IMR-90 (cell line): ENCODE measurements at regions not wholly inside any gene's neighbourhood (a gene's known extent, or its start where the extent isn't known, plus 50 kb on each side); places are given as distances from the start of the nearest gene placed in this dataset.

Experiments
- ATAC-seq: fragments of 200-7000 bp; cut with Tn5 transposase; 2 replicates; pipeline ENCODE4 v1.9.1; 2020; ENCODE audit warnings: low read depth, mild to moderate bottlenecking, moderate library complexity
- BruUV-seq: library from RNA; stranded (reverse); fragments of 400-500 nt; replicated peaks from 2 replicates; lab custom pipeline; 2021; lab: Mats Ljungman, UMichigan
- CTCF ChIA-PET: fragments of 300-600 bp; formaldehyde crosslinking; extraction: SDS; loops from one replicate; lab custom pipeline; 2021; ENCODE audit warnings: antibody characterized with exemption; lab: Yijun Ruan, JAX
- POLR2A ChIA-PET: fragments of 300-600 bp; sonication (Branson Sonifier 250); formaldehyde crosslinking; loops from one replicate; lab custom pipeline; 2022; ENCODE audit warnings: antibody characterized with exemption; ENCODE audit not compliant: unreplicated experiment; lab: Charles Lee
- DNase-seq: peaks from one replicate; pipeline ENCODE4 v3.0.0; 2013
- H2AFZ ChIP-seq: replicated peaks from 2 replicates; pipeline ENCODE3; 2013; ENCODE audit warnings: low read length, mild to moderate bottlenecking; ENCODE audit not compliant: poor library complexity
- H2AK5ac ChIP-seq: 2 replicates; pipeline ENCODE4 v1.6.1; 2013; ENCODE audit warnings: low read depth, low read length, inconsistent platforms
- H2AK9ac ChIP-seq: replicated peaks from 2 replicates; pipeline ENCODE3; 2013; ENCODE audit warnings: mild to moderate bottlenecking, low read depth, low read length, moderate library complexity; ENCODE audit not compliant: poor library complexity
- H2BK120ac ChIP-seq: 2 replicates; pipeline ENCODE4 v1.6.1; 2013; ENCODE audit warnings: low read depth, low read length, inconsistent platforms
- H2BK15ac ChIP-seq: 3 replicates; pipeline ENCODE4 v1.6.1; 2013; ENCODE audit warnings: low read depth, low read length, inconsistent platforms
- H2BK20ac ChIP-seq: 2 replicates; pipeline ENCODE4 v1.6.1; 2013; ENCODE audit warnings: low read depth, mild to moderate bottlenecking, inconsistent platforms, low read length, moderate library complexity
- H2BK5ac ChIP-seq: 2 replicates; pipeline ENCODE4 v1.6.1; 2013; ENCODE audit warnings: mild to moderate bottlenecking, low read depth, low read length, inconsistent platforms; ENCODE audit not compliant: poor library complexity, severe bottlenecking
- H3K14ac ChIP-seq: replicated peaks from 2 replicates; pipeline ENCODE4 v1.6.1; 2013; ENCODE audit warnings: low read depth, low read length, inconsistent platforms
- H3K18ac ChIP-seq: 2 replicates; pipeline ENCODE4 v1.6.1; 2013; ENCODE audit warnings: low read depth, low read length, control low read depth
- H3K23ac ChIP-seq: 2 replicates; pipeline ENCODE4 v1.6.1; 2013; ENCODE audit warnings: low read depth, low read length, inconsistent platforms
- H3K27ac ChIP-seq: 2 replicates; pipeline ENCODE4 v1.5.1; 2013; ENCODE audit warnings: mild to moderate bottlenecking, control low read depth, low read length; ENCODE audit not compliant: insufficient read depth
- H3K27me3 ChIP-seq: 2 replicates; pipeline ENCODE4 v1.6.1; 2013; ENCODE audit warnings: low read length; ENCODE audit not compliant: control insufficient read depth, insufficient read depth
- H3K36me3 ChIP-seq: 2 replicates; pipeline ENCODE4 v1.6.1; 2013; ENCODE audit warnings: low read length, mixed read lengths; ENCODE audit not compliant: control insufficient read depth, insufficient read depth
- H3K4ac ChIP-seq: 2 replicates; pipeline ENCODE4 v1.6.1; 2013; ENCODE audit warnings: low read depth, low read length, inconsistent platforms
- H3K4me1 ChIP-seq: 2 replicates; pipeline ENCODE4 v1.6.1; 2013; ENCODE audit warnings: low read length, mixed read lengths; ENCODE audit not compliant: control insufficient read depth, insufficient read depth
- H3K4me2 ChIP-seq: 2 replicates; pipeline ENCODE4 v1.6.1; 2013; ENCODE audit warnings: low read depth, mild to moderate bottlenecking, control low read depth, low read length, moderate library complexity
- H3K4me3 ChIP-seq: 2 replicates; pipeline ENCODE4 v1.5.1; 2013; ENCODE audit warnings: low read depth, mild to moderate bottlenecking, control low read depth, low read length, moderate library complexity; ENCODE audit not compliant: insufficient read depth
- H3K56ac ChIP-seq: 2 replicates; pipeline ENCODE4 v1.6.1; 2013; ENCODE audit warnings: low read length, inconsistent platforms; ENCODE audit not compliant: insufficient read depth; ENCODE audit errors: extremely low read depth
- H3K79me1 ChIP-seq, 2 experiments: 2 replicates each; pipeline ENCODE4 v1.6.1; 2013; ENCODE audit warnings: low read length in 2 of 2, inconsistent platforms in 1 of 2, low read depth in 1 of 2
- H3K9ac ChIP-seq: 2 replicates; pipeline ENCODE4 v1.6.1; 2013; ENCODE audit warnings: low read depth, low read length, control low read depth
- H3K9me1 ChIP-seq: 2 replicates; pipeline ENCODE4 v1.6.1; 2013; ENCODE audit warnings: low read length, inconsistent platforms; ENCODE audit not compliant: insufficient read depth
- H3K9me3 ChIP-seq: 2 replicates; pipeline ENCODE4 v1.6.1; 2013; ENCODE audit warnings: low read length; ENCODE audit not compliant: control insufficient read depth, insufficient read depth
- H4K20me1 ChIP-seq: 2 replicates; pipeline ENCODE4 v1.6.1; 2013; ENCODE audit warnings: low read length, inconsistent platforms; ENCODE audit not compliant: insufficient read depth
- H4K5ac ChIP-seq: 2 replicates; pipeline ENCODE4 v1.6.1; 2013; ENCODE audit warnings: mild to moderate bottlenecking, low read depth, low read length, control low read depth
- H4K8ac ChIP-seq, 2 experiments: 2 replicates each; pipeline ENCODE4 v1.6.1; 2013; ENCODE audit warnings: low read depth in 2 of 2, low read length in 2 of 2, control low read depth in 1 of 2, inconsistent platforms in 1 of 2
- H4K91ac ChIP-seq: 2 replicates; pipeline ENCODE4 v1.6.1; 2013; ENCODE audit warnings: low read depth, low read length, inconsistent platforms; ENCODE audit not compliant: insufficient read depth
- CEBPB ChIP-seq: IDR thresholded peaks from 2 replicates; pipeline ENCODE4 v1.6.1; 2012; ENCODE audit warnings: low read depth, low read length, improper control_type of control experiment
- NFE2L2 ChIP-seq: fragments of 150-350 bp; IDR thresholded peaks from 2 replicates; pipeline ENCODE4 v1.6.1; 2016; ENCODE audit warnings: low read depth, mild to moderate bottlenecking, low read length
- WGBS, 2 experiments: methylation state at CpG; one replicate each; pipeline versions ENCODE4 v1.1.5 to v1.1.7; 2013; ENCODE audit warnings: missing lambda C conversion rate in 2 of 2; ENCODE audit not compliant: insufficient read length in 1 of 2; ENCODE audit errors: extremely low coverage in 2 of 2; 5-methylcytosine and 5-hydroxymethylcytosine counted together
- dilution Hi-C: fragments of 300-500 bp; cut with HindIII; formaldehyde crosslinking; loops from one replicate; pipeline ENCODE4 v1.14.3; 2018; ENCODE audit warnings: low sequenced_read_pairs; ENCODE audit not compliant: unreplicated experiment
- in situ Hi-C: fragments of 300-500 bp; cut with MboI; formaldehyde crosslinking; loops from 3 replicates; pipeline ENCODE4 v1.14.3; 2019; ENCODE audit warnings: low sequenced_read_pairs, inconsistent platforms, mixed read lengths
- intact Hi-C: fragments of 100-400 bp; cut with micrococcal nuclease; formaldehyde crosslinking; loops from 2 replicates; pipeline ENCODE4 v1.10.0; 2022
- TF ChIP-seq, protein P1 (sequence below): fragments of 150-350 bp; IDR thresholded peaks from 2 replicates; pipeline ENCODE4 v1.6.1; 2017; ENCODE audit warnings: mild to moderate bottlenecking, antibody characterized with exemption, low read length, low read depth

DNA sequence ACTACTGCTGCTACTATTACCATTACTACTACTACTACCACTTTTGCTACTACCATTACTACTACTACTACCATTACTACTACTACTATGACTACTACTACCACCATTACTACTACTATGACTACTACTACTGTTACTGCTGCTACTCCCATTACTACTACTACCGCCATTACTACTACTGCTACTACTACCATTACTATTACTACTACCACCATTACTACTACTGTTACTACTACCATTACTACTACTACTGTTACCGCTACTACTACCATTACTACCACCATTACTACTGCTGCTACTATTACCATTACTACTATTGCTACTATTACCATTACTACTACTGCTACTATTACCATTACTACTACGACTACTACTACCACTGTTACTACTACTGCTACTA is 209.1 kb downstream of the IRF8 start:
- H3K4me3 ChIP-seq, result no peak overlapping the region
- no peak overlapping the region for H3K14ac ChIP-seq
- H2BK20ac ChIP-seq, result no peak overlapping the region
- CTCF ChIA-PET, result no interaction called here
- H2AFZ ChIP-seq, result no peak overlapping the region
- dilution Hi-C loops, result no loop called here
- 100% methylated on average over 3 of the region's 3 CpGs; no CpG with 5 or more reads in 1 of the 2 experiments for WGBS, 2 experiments
- H3K9me1 ChIP-seq, result no peaks in the 10 kb centered on the region
- no peak overlapping the region for H2AK5ac ChIP-seq
- H4K8ac ChIP-seq, result no peak overlapping the region
- no peak for ATAC-seq
- H3K27ac ChIP-seq, result no peak overlapping the region
- H2BK120ac ChIP-seq, result no peak overlapping the region
- H4K91ac ChIP-seq, result no peak overlapping the region
- intact Hi-C loops, result no loop called here
- no peak overlapping the region for H3K9ac ChIP-seq
- H3K18ac ChIP-seq, result no peak overlapping the region
- no peak overlapping the region for H3K4me2 ChIP-seq
- H3K4ac ChIP-seq, result no peak overlapping the region
- H3K9me3 ChIP-seq, result peaks cover 3% of the 10 kb centered on the region; the same call in 1 of the 2 replicates
- no peaks in the 10 kb centered on the region for H3K79me1 ChIP-seq
- no peak overlapping the region for H2BK15ac ChIP-seq
- no peak overlapping the region for H3K56ac ChIP-seq
- no peaks in the 10 kb centered on the region for H3K4me1 ChIP-seq
- no peak overlapping the region for H3K23ac ChIP-seq
- BruUV-seq, result no TSS peak
- TF ChIP-seq CEBPB, result no peak
- TF ChIP-seq NFE2L2, result no peak
- TF ChIP-seq, protein P1, sequence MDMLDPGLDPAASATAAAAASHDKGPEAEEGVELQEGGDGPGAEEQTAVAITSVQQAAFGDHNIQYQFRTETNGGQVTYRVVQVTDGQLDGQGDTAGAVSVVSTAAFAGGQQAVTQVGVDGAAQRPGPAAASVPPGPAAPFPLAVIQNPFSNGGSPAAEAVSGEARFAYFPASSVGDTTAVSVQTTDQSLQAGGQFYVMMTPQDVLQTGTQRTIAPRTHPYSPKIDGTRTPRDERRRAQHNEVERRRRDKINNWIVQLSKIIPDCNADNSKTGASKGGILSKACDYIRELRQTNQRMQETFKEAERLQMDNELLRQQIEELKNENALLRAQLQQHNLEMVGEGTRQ, result no peak
- DNase-seq, result no peak
- POLR2A ChIA-PET, result no interaction called here
- H2AK9ac ChIP-seq, result no peak overlapping the region
- H3K36me3 ChIP-seq, result no peaks in the 10 kb centered on the region
- no peaks in the 10 kb centered on the region for H4K20me1 ChIP-seq
- H2BK5ac ChIP-seq, result no peak overlapping the region
- H4K5ac ChIP-seq, result no peak overlapping the region
- no peaks in the 10 kb centered on the region for H3K27me3 ChIP-seq
- in situ Hi-C loops, result no loop called here
